ENCODE measurements at regions not wholly inside any gene's neighbourhood (a gene's known extent, or its start where the extent isn't known, plus 50 kb on each side); places are given as distances from the start of the nearest gene placed in this dataset.

DNA sequence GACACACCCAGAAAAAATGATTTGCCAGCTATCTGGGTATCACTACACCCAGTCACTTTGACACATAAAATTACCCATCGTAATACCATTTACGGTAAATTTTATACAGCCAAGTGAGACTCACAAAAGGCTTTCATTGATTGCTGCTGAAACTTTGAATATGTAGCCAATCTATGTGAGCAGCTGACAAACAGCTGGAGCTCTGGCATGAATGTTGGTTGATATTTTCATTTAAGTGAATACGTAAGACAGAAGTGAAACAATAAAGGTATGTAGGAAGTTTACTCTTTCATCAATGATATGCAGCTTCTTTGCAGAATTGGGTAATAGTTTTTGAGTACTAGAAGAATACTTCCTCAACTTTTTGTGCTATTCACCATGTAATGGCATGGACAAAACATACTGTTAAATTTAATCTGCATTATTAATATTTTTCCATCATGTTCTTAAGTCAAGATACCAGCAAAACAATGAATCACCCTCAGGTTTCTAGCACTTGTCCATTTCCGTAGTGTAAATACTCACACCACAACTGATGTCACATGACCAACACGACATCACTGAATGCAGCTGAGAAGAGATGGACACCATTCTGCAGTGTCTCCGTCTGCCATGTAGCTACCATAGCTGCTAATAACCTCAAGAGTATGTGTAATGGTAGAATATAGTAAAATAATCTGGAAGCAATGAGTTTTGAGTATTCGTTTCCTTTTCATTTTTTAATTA lies 205.9 kb upstream of the HES1 start:
- intact Hi-C loops (cut with DNase I) = no loop called here
- H3K9me3 ChIP-seq = no peaks in the 10 kb centered on the region
- no peaks in the 10 kb centered on the region for H3K27me3 ChIP-seq
- TF ChIP-seq POLR2AphosphoS5 (IDR thresholded peaks at IDR 0.05) (no peak), POLR2A (IDR thresholded peaks at IDR 0.05; ENCODE audit: low read depth) (no peak), EP300 (IDR thresholded peaks at IDR 0.05) (no peak)
- TF ChIP-seq, protein P1, sequence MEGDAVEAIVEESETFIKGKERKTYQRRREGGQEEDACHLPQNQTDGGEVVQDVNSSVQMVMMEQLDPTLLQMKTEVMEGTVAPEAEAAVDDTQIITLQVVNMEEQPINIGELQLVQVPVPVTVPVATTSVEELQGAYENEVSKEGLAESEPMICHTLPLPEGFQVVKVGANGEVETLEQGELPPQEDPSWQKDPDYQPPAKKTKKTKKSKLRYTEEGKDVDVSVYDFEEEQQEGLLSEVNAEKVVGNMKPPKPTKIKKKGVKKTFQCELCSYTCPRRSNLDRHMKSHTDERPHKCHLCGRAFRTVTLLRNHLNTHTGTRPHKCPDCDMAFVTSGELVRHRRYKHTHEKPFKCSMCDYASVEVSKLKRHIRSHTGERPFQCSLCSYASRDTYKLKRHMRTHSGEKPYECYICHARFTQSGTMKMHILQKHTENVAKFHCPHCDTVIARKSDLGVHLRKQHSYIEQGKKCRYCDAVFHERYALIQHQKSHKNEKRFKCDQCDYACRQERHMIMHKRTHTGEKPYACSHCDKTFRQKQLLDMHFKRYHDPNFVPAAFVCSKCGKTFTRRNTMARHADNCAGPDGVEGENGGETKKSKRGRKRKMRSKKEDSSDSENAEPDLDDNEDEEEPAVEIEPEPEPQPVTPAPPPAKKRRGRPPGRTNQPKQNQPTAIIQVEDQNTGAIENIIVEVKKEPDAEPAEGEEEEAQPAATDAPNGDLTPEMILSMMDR (IDR thresholded peaks at IDR 0.05) = no peak
- H3K36me3 ChIP-seq = no peaks in the 10 kb centered on the region
- WGBS = 89% methylated on average over 7 of the region's 7 CpGs
- no peak overlapping the region for H3K27ac ChIP-seq (replicated peaks in 1 of 4)
- no peak overlapping the region for H3K4me3 ChIP-seq
- no peak for DNase-seq (ENCODE audit: extremely low spot score)
- no peaks in the 10 kb centered on the region for H3K4me1 ChIP-seq

DNA sequence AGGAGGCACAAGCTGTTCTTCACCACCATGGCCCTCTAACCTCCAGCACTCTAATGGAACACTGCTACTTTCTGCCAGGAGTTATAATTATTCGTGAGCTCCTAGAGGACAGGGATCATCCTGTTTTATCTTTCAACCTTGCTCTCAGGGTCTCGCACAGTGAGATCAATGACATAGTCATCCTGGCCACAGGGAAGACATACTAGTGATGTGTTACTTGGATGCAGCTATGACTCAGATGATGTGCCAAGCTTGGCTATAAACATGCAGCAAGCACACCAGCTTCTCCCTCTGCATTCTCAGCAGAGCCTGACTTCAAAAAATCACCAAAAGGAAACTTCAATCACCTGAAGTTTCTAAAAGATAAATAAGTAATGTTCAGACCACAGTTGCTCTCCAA lies 203.8 kb upstream of the HES1 start:
- WGBS = 93% methylated on average over 2 of the region's 2 CpGs
- Histone ChIP-seq H3K9me3 (no peaks in the 10 kb centered on the region), H3K27me3 (no peaks in the 10 kb centered on the region), H3K27ac (replicated peaks in 1 of 4) (no peak overlapping the region), H3K36me3 (no peaks in the 10 kb centered on the region), H3K4me1 (no peaks in the 10 kb centered on the region), H3K4me3 (no peak overlapping the region)
- DNase-seq (ENCODE audit: extremely low spot score) = no peak
- intact Hi-C loops (cut with DNase I) = no loop called here
- TF ChIP-seq POLR2A (IDR thresholded peaks at IDR 0.05; ENCODE audit: low read depth) = no peak
- no peak for TF ChIP-seq EP300 (IDR thresholded peaks at IDR 0.05)
- TF ChIP-seq POLR2AphosphoS5 (IDR thresholded peaks at IDR 0.05) = no peak
- TF ChIP-seq, protein P1 (IDR thresholded peaks at IDR 0.05) = no peak

GRCh38 chr3:193932576-193932975 lies 203.4 kb upstream of the HES1 start:
- H3K27me3 ChIP-seq = no peaks in the 10 kb centered on the region
- H3K36me3 ChIP-seq = no peaks in the 10 kb centered on the region
- intact Hi-C loops (cut with DNase I) = no loop called here
- H3K9me3 ChIP-seq = no peaks in the 10 kb centered on the region
- no peak for DNase-seq (ENCODE audit: extremely low spot score)
- H3K27ac ChIP-seq (replicated peaks in 1 of 4) = no peak overlapping the region
- 87% methylated on average over 3 of the region's 4 CpGs for WGBS
- H3K4me1 ChIP-seq = no peaks in the 10 kb centered on the region
- no peak for TF ChIP-seq EP300 (IDR thresholded peaks at IDR 0.05)
- no peak for TF ChIP-seq POLR2AphosphoS5 (IDR thresholded peaks at IDR 0.05)
- no peak for TF ChIP-seq POLR2A (IDR thresholded peaks at IDR 0.05; ENCODE audit: low read depth)
- TF ChIP-seq, protein P1 (IDR thresholded peaks at IDR 0.05) = no peak
- H3K4me3 ChIP-seq = no peak overlapping the region

- intact Hi-C loops (cut with DNase I) = no loop called here
- 92% methylated on average over 1 of the region's 1 CpG for WGBS
- DNase-seq (ENCODE audit: extremely low spot score) = no peak
- Histone ChIP-seq H3K4me1 (no peaks in the 10 kb centered on the region), H3K27ac (replicated peaks in 1 of 4) (no peak overlapping the region), H3K36me3 (no peaks in the 10 kb centered on the region), H3K27me3 (no peaks in the 10 kb centered on the region), H3K9me3 (no peaks in the 10 kb centered on the region), H3K4me3 (no peak overlapping the region)
- TF ChIP-seq, protein P1 (IDR thresholded peaks at IDR 0.05) = no peak
- TF ChIP-seq POLR2A (IDR thresholded peaks at IDR 0.05; ENCODE audit: low read depth) (no peak), POLR2AphosphoS5 (IDR thresholded peaks at IDR 0.05) (no peak), EP300 (IDR thresholded peaks at IDR 0.05) (no peak)
Measured at GRCh38 chr3:193933451-193933850, 202.5 kb upstream of the HES1 start.

- H3K36me3 ChIP-seq = no peaks in the 10 kb centered on the region
- DNase-seq (ENCODE audit: extremely low spot score) = no peak
- intact Hi-C loops (cut with DNase I) = no loop called here
- WGBS = 93% methylated on average over 1 of the region's 1 CpG
- no peak overlapping the region for H3K27ac ChIP-seq (replicated peaks in 1 of 4)
- TF ChIP-seq POLR2AphosphoS5 (IDR thresholded peaks at IDR 0.05) (no peak), POLR2A (IDR thresholded peaks at IDR 0.05; ENCODE audit: low read depth) (no peak), EP300 (IDR thresholded peaks at IDR 0.05) (no peak)
- TF ChIP-seq, protein P1 (IDR thresholded peaks at IDR 0.05) = no peak
- no peaks in the 10 kb centered on the region for H3K4me1 ChIP-seq
- H3K4me3 ChIP-seq = no peak overlapping the region
- no peaks in the 10 kb centered on the region for H3K9me3 ChIP-seq
- H3K27me3 ChIP-seq = no peaks in the 10 kb centered on the region
Measured at GRCh38 chr3:193935916-193936315, 200.0 kb upstream of the HES1 start.
